Thoracic aorta (tissue), 2 donors: ENCODE measurements at regions not wholly inside any gene's neighbourhood (a gene's known extent, or its start where the extent isn't known, plus 50 kb on each side); places are given as distances from the start of the nearest gene placed in this dataset.

Experiments
- ATAC-seq: fragments of 150-250 bp; one replicate; pipeline ENCODE4 v1.8.0; 2017; ENCODE audit warnings: low read depth; ENCODE audit not compliant: insufficient number of reproducible peaks, low FRiP score
- DNase-seq: peaks from one replicate; pipeline ENCODE4 v3.0.0-alpha.2; 2020; ENCODE audit warnings: low spot score
- H3K27ac ChIP-seq, 2 donors: fragments of 200-600 bp; sonication (generic); 1 replicate in 1 of 2; 2 replicates in 1 of 2; pipeline ENCODE4 v1.5.1; 2016; ENCODE audit warnings: mild to moderate bottlenecking in 2 of 2, moderate library complexity in 2 of 2
- H3K27me3 ChIP-seq: fragments of 200-600 bp; sonication (generic); replicated peaks from 2 replicates; pipeline ENCODE4 v1.6.0; 2016; ENCODE audit warnings: mild to moderate bottlenecking; ENCODE audit not compliant: insufficient read depth
- H3K36me3 ChIP-seq: fragments of 200-600 bp; sonication (generic); one replicate; pipeline ENCODE4 v1.5.1; 2016
- H3K4me1 ChIP-seq, 2 donors: fragments of 200-600 bp; sonication (generic); 1 replicate in 1 of 2; 2 replicates in 1 of 2; pipeline versions ENCODE4 v1.5.1 to v1.6.0; 2016; ENCODE audit warnings: low read depth in 2 of 2, mild to moderate bottlenecking in 1 of 2; ENCODE audit not compliant: control insufficient read depth in 1 of 2
- H3K4me3 ChIP-seq: fragments of 200-600 bp; sonication (generic); 2 replicates; pipeline ENCODE4 v1.5.1; 2016; ENCODE audit warnings: mild to moderate bottlenecking
- H3K9me3 ChIP-seq: fragments of 200-600 bp; sonication (generic); 2 replicates; pipeline ENCODE4 v1.5.1; 2016
- CTCF ChIP-seq: fragments of 200-600 bp; sonication (generic); IDR thresholded peaks from one replicate; pipeline ENCODE4 v1.5.1; 2019; ENCODE audit warnings: antibody characterized with exemption

GRCh38 chr16:65994291-65994690 is 372.2 kb upstream of the CDH5 start:
- H3K36me3 ChIP-seq: no peaks in the 10 kb centered on the region
- H3K27me3 ChIP-seq: no peaks in the 10 kb centered on the region
- no peak for ATAC-seq
- H3K4me3 ChIP-seq: no peak overlapping the region
- DNase-seq: no peak
- no peaks in the 10 kb centered on the region for H3K9me3 ChIP-seq
- TF ChIP-seq CTCF: no peak
- H3K27ac ChIP-seq: no peak overlapping the region
- H3K4me1 ChIP-seq: no peaks in the 10 kb centered on the region

GRCh38 chr16:65991149-65991701 is 375.3 kb upstream of the CDH5 start:
- Histone ChIP-seq H3K4me1 (no peaks in the 10 kb centered on the region), H3K27ac (no peak overlapping the region), H3K9me3 (no peaks in the 10 kb centered on the region), H3K4me3 (no peak overlapping the region), H3K27me3 (no peaks in the 10 kb centered on the region), H3K36me3 (no peaks in the 10 kb centered on the region)
- ATAC-seq (no peak), DNase-seq (no peak)
- no peak for TF ChIP-seq CTCF

- Histone ChIP-seq H3K9me3 (no peaks in the 10 kb centered on the region), H3K27ac (no peak overlapping the region), H3K27me3 (no peaks in the 10 kb centered on the region), H3K4me3 (no peak overlapping the region), H3K4me1 (no peaks in the 10 kb centered on the region), H3K36me3 (no peaks in the 10 kb centered on the region)
- ATAC-seq (no peak), DNase-seq (no peak)
- TF ChIP-seq CTCF: no peak
Observed at GRCh38 chr16:65989861-65990604, 376.5 kb upstream of the CDH5 start.

DNA sequence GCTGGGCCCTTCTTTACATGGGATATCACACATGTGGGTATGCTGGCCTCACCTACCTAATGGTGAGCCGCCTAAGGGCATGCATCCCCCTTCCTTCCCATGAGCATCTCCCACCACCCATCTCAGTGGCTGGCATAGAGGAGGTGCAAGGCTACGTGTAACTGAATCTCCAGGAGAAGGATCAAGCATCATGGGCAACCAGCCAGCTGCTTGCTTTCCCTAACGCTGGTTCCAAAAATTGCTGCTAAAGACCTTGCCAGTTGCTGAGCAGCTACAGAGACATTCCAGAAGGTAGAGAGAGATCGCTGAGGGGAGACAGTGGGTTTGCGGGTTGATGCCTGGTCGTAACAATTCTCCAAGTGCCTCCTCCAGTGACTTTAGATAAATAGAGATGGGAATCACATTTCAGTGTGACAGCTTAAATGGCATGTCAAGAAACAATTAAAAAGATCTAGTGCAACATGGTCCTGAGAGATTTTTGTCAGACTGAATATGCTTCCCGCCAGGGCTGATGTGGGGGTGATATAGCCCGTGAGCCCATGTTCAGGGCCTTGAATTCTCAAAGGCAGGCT is 378.4 kb upstream of the CDH5 start:
- ATAC-seq: no peak
- H3K4me3 ChIP-seq: no peak overlapping the region
- no peak for TF ChIP-seq CTCF
- no peaks in the 10 kb centered on the region for H3K4me1 ChIP-seq
- H3K36me3 ChIP-seq: no peaks in the 10 kb centered on the region
- DNase-seq: no peak
- no peaks in the 10 kb centered on the region for H3K9me3 ChIP-seq
- H3K27ac ChIP-seq: no peak overlapping the region
- H3K27me3 ChIP-seq: no peaks in the 10 kb centered on the region

GRCh38 chr16:65984296-65984695 is 382.2 kb upstream of the CDH5 start:
- Histone ChIP-seq H3K27ac (no peak overlapping the region), H3K4me1 (no peaks in the 10 kb centered on the region), H3K36me3 (no peaks in the 10 kb centered on the region), H3K9me3 (no peaks in the 10 kb centered on the region), H3K27me3 (no peaks in the 10 kb centered on the region), H3K4me3 (no peak overlapping the region)
- DNase-seq (no peak), ATAC-seq (no peak)
- no peak for TF ChIP-seq CTCF
